GM21576 (cell line): ENCODE measurements at regions not wholly inside any gene's neighbourhood (a gene's known extent, or its start where the extent isn't known, plus 50 kb on each side); places are given as distances from the start of the nearest gene placed in this dataset.

Experiments
- ATAC-seq: cut with Tn5 transposase; IDR thresholded peaks from one replicate; pipeline ENCODE4 v1.9.1; 2021; ENCODE audit warnings: mild to moderate bottlenecking, moderate library complexity; ENCODE audit not compliant: unreplicated experiment

- no peak for ATAC-seq
These were observed 787.3 kb upstream of the WWC1 start for GRCh38 chr5:167503926-167504720.

GRCh38 chr5:167507463-167508233 is 783.8 kb upstream of the WWC1 start:
- no peak for ATAC-seq

GRCh38 chr5:167509076-167509475 is 782.4 kb upstream of the WWC1 start:
- no peak for ATAC-seq

- no peak for ATAC-seq
These were observed 780.2 kb upstream of the WWC1 start for GRCh38 chr5:167511276-167511675.

- no peak for ATAC-seq
These were observed 779.3 kb upstream of the WWC1 start for GRCh38 chr5:167512111-167512510.

GRCh38 chr5:167513381-167513780 is 778.1 kb upstream of the WWC1 start:
- no peak for ATAC-seq

GRCh38 chr5:167514461-167514860 is 777.0 kb upstream of the WWC1 start:
- ATAC-seq = no peak

- no peak for ATAC-seq
These were observed 766.4 kb upstream of the WWC1 start for GRCh38 chr5:167525004-167525403.

GRCh38 chr5:167528651-167529050 is 762.8 kb upstream of the WWC1 start:
- ATAC-seq = no peak

- ATAC-seq = no peak
These were observed 760.9 kb upstream of the WWC1 start for GRCh38 chr5:167530548-167530947.

- ATAC-seq = no peak
These were observed 757.3 kb upstream of the WWC1 start for GRCh38 chr5:167533814-167534795.

- no peak for ATAC-seq
These were observed 751.7 kb upstream of the WWC1 start for GRCh38 chr5:167539747-167540146.

GRCh38 chr5:167546270-167546669 is 745.2 kb upstream of the WWC1 start:
- ATAC-seq = no peak

- ATAC-seq = no peak
These were observed 739.1 kb upstream of the WWC1 start for GRCh38 chr5:167552356-167552755.

- no peak for ATAC-seq
These were observed 737.9 kb upstream of the WWC1 start for GRCh38 chr5:167553511-167553910.

GRCh38 chr5:167554564-167555290 is 736.7 kb upstream of the WWC1 start:
- ATAC-seq = no peak

GRCh38 chr5:167555565-167556166 is 735.8 kb upstream of the WWC1 start:
- no peak for ATAC-seq

GRCh38 chr5:167557359-167557758 is 734.1 kb upstream of the WWC1 start:
- ATAC-seq = no peak

GRCh38 chr5:167561796-167562195 is 729.6 kb upstream of the WWC1 start:
- no peak for ATAC-seq

GRCh38 chr5:167564275-167564674 is 727.2 kb upstream of the WWC1 start:
- ATAC-seq = no peak
